Activated T-cell treated with anti-CD3 and anti-CD28 coated beads, Interleukin-2, amount 50 U/mL, for 24 hours (primary cell): ENCODE measurements at regions not wholly inside any gene's neighbourhood (a gene's known extent, or its start where the extent isn't known, plus 50 kb on each side); places are given as distances from the start of the nearest gene placed in this dataset.

Experiments
- DNase-seq: peaks from one replicate; pipeline ENCODE4 v3.0.0-alpha.2; 2020
- H3K27ac Mint-ChIP-seq: 2 replicates; pipeline ENCODE4 v1.8.0; 2020; ENCODE audit warnings: mild to moderate bottlenecking, mixed read lengths
- H3K27me3 Mint-ChIP-seq: 2 replicates; pipeline ENCODE4 v1.8.0; 2020; ENCODE audit warnings: mixed read lengths
- H3K36me3 Mint-ChIP-seq: 2 replicates; pipeline ENCODE4 v1.8.0; 2020; ENCODE audit warnings: low read depth, mixed read lengths
- H3K4me1 Mint-ChIP-seq: 2 replicates; pipeline ENCODE4 v1.8.0; 2020; ENCODE audit warnings: low read depth, mixed read lengths
- H3K4me3 Mint-ChIP-seq: 2 replicates; pipeline ENCODE4 v1.8.0; 2020; ENCODE audit warnings: mild to moderate bottlenecking, moderate library complexity, mixed read lengths
- H3K9me3 Mint-ChIP-seq: 2 replicates; pipeline ENCODE4 v1.8.0; 2020; ENCODE audit warnings: mixed read lengths

GRCh38 chr2:57907411-57907810 is 139.2 kb upstream of the VRK2 start:
- Mint-ChIP-seq H3K27ac (peak overlapping the region; percentile 11), H3K27me3 (no peaks in the 10 kb centered on the region), H3K36me3 (no peaks in the 10 kb centered on the region), H3K4me1 (peaks cover 22% of the 10 kb centered on the region), H3K9me3 (no peaks in the 10 kb centered on the region), H3K4me3 (no peak overlapping the region)
- no peak for DNase-seq

- Mint-ChIP-seq H3K4me3 (no peak overlapping the region), H3K27me3 (no peaks in the 10 kb centered on the region), H3K36me3 (no peaks in the 10 kb centered on the region), H3K27ac (peak overlapping the region; percentile 78), H3K4me1 (peaks cover 22% of the 10 kb centered on the region), H3K9me3 (no peaks in the 10 kb centered on the region)
- DNase-seq, result no peak
Observed at GRCh38 chr2:57908736-57909161, 137.9 kb upstream of the VRK2 start.

- peaks cover 1% of the 10 kb centered on the region for H3K4me1 Mint-ChIP-seq
- H3K27me3 Mint-ChIP-seq, result no peaks in the 10 kb centered on the region
- H3K9me3 Mint-ChIP-seq, result no peaks in the 10 kb centered on the region
- no peak for DNase-seq
- H3K36me3 Mint-ChIP-seq, result no peaks in the 10 kb centered on the region
- no peak overlapping the region for H3K4me3 Mint-ChIP-seq
- no peak overlapping the region for H3K27ac Mint-ChIP-seq
Observed at GRCh38 chr2:57918126-57918525, 128.5 kb upstream of the VRK2 start.

DNA sequence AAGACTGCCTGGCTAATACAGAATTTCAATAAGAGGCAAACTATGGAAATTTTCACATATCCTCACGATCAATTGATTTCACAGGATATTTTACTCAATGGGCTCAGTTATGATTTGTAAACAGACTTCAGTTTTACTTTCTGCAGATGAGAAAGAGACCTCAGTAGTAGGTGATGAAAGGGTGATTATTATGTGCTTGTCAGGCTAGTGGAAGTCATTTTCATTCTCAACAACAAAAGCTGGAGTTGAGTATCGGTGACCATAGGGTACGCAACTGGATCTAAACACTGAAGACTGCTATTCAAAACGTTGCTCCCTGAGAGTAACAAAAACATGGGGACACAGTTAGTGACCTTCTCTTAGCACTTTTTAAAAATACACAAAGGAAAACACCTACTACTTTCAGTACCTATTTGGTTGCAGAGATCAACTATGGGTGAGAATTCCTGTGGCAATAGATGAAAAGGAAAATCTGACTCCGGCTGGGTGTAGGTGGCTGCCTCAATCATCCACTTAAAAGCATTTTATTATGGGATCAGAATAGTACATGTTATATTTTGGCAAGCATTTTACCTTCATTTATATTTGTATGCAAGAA is 126.2 kb upstream of the VRK2 start:
- H3K27ac Mint-ChIP-seq, result no peak overlapping the region
- peaks cover 1% of the 10 kb centered on the region for H3K4me1 Mint-ChIP-seq
- H3K9me3 Mint-ChIP-seq, result no peaks in the 10 kb centered on the region
- H3K4me3 Mint-ChIP-seq, result no peak overlapping the region
- H3K36me3 Mint-ChIP-seq, result no peaks in the 10 kb centered on the region
- no peak for DNase-seq
- H3K27me3 Mint-ChIP-seq, result no peaks in the 10 kb centered on the region

DNA sequence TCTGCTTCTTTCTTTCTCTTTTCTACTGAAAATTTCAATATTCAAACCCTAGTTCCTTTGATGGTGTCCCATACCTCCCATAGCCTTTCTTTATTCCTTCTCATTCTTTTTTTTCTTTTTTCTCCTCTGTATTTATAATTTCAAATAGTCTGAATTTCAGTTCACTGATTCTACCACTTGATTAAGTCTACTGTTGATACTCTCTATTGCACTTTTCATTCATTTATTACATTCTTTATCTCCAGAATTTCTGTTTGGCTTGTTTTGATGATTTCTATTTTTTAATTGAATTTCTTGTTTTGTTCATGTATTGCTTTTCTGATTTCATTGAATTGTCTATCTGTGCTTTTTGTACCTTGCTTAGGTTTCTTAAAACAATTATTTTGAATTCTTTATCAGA is 111.9 kb upstream of the VRK2 start:
- Mint-ChIP-seq H3K9me3 (peaks cover 52% of the 10 kb centered on the region), H3K36me3 (no peaks in the 10 kb centered on the region), H3K4me1 (no peaks in the 10 kb centered on the region)

GRCh38 chr2:57936216-57936615 is 110.4 kb upstream of the VRK2 start:
- Mint-ChIP-seq H3K27ac (no peak overlapping the region), H3K4me3 (no peak overlapping the region), H3K36me3 (no peaks in the 10 kb centered on the region), H3K4me1 (no peaks in the 10 kb centered on the region), H3K9me3 (peaks cover 44% of the 10 kb centered on the region), H3K27me3 (no peaks in the 10 kb centered on the region)
- no peak for DNase-seq

More for the DNA sequence above, 111.9 kb upstream of the VRK2 start:
- no peak for DNase-seq
- no peaks in the 10 kb centered on the region for H3K27me3 Mint-ChIP-seq
- H3K27ac Mint-ChIP-seq, result no peak overlapping the region
- no peak overlapping the region for H3K4me3 Mint-ChIP-seq

DNA sequence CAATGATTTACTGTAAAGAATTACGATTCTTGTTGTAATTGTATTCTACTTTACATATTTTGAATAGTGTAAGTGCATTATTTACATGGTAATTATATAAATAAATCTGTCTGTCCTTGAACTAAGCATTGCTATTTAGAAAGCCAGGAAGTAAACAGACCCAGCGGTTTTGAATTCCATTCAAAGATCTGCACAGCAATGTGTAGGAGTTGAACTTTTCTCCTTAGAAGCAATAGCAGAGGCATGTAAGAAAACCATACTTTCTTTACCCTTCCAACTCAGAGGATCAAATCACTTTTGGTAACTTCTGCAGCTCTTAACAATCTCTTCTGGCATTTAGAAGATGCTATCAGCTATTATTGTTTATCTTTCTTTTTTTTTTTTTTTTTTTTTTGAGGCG is 109.2 kb upstream of the VRK2 start:
- H3K36me3 Mint-ChIP-seq, result no peaks in the 10 kb centered on the region
- no peak overlapping the region for H3K27ac Mint-ChIP-seq
- no peak overlapping the region for H3K4me3 Mint-ChIP-seq
- no peak for DNase-seq
- H3K27me3 Mint-ChIP-seq, result no peaks in the 10 kb centered on the region
- H3K9me3 Mint-ChIP-seq, result peaks cover 39% of the 10 kb centered on the region
- H3K4me1 Mint-ChIP-seq, result no peaks in the 10 kb centered on the region

- no peaks in the 10 kb centered on the region for H3K27me3 Mint-ChIP-seq
- H3K4me1 Mint-ChIP-seq, result no peaks in the 10 kb centered on the region
- no peak overlapping the region for H3K4me3 Mint-ChIP-seq
- no peak for DNase-seq
- no peak overlapping the region for H3K27ac Mint-ChIP-seq
- H3K36me3 Mint-ChIP-seq, result no peaks in the 10 kb centered on the region
- peaks cover 6% of the 10 kb centered on the region for H3K9me3 Mint-ChIP-seq
Observed at GRCh38 chr2:57941816-57942215, 104.8 kb upstream of the VRK2 start.

DNA sequence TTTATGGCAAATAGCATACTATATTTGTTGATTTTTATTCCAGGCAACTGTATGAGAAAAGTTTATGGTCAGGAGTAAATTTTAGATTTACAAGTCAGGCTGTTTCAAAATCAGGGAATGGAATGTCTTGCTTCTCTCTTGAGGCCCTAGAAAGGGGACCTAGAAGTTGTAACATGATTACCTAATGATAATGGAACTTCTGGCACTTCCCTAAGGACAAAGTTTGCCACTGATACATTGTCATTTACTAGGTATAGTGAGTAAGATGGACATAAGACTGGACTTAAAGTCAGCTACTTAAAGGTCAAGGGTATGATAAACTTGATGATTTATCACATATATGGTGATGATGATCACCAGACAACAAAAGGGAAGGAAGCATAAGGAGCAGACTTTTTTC is 103.3 kb upstream of the VRK2 start:
- Mint-ChIP-seq H3K4me3 (no peak overlapping the region), H3K27me3 (no peaks in the 10 kb centered on the region), H3K9me3 (peaks cover 2% of the 10 kb centered on the region), H3K4me1 (no peaks in the 10 kb centered on the region), H3K27ac (no peak overlapping the region), H3K36me3 (no peaks in the 10 kb centered on the region)
- no peak for DNase-seq

DNA sequence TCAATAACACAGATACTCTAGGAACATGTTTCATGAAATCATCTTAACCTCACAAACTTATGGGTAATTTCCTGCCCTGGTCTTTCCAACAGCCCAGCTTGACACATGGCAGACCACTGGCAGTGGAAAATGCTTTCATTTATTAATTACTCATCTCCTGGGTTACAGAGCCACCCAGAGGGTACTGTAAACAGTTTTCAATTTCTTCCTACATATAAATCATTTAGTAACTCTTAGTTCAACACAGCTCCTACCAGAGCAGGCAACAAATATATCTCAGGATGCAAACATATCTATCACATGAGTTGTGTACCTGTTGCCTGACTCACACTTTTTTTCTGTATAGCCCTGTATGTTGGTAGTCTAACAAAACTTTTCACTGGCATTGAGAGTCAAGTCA is 99.2 kb upstream of the VRK2 start:
- H3K36me3 Mint-ChIP-seq, result no peaks in the 10 kb centered on the region
- no peak overlapping the region for H3K27ac Mint-ChIP-seq
- DNase-seq, result no peak
- no peaks in the 10 kb centered on the region for H3K9me3 Mint-ChIP-seq
- no peak overlapping the region for H3K4me3 Mint-ChIP-seq
- no peaks in the 10 kb centered on the region for H3K27me3 Mint-ChIP-seq
- H3K4me1 Mint-ChIP-seq, result no peaks in the 10 kb centered on the region

GRCh38 chr2:57954020-57954419 is 92.6 kb upstream of the VRK2 start:
- Mint-ChIP-seq H3K27ac (no peak overlapping the region), H3K27me3 (no peaks in the 10 kb centered on the region), H3K4me1 (no peaks in the 10 kb centered on the region), H3K9me3 (no peaks in the 10 kb centered on the region), H3K4me3 (no peak overlapping the region), H3K36me3 (no peaks in the 10 kb centered on the region)
- DNase-seq, result no peak

DNA sequence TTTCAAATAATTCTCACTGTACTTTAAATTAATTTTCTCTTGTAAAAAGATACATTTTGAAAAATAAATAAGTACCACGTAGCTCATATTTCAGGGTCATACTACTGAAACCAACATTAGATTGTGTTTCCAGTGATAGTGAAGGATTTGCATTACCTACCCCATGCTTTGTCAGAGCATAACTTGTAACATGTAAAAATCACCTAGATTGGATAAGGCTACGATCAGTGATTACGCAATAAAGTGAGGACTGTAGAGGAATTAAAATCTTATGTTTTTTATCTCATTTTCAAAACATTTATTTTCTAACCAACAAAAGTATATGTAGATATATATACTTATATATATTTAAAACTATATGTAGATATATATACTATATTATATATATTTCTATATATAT is 89.4 kb upstream of the VRK2 start:
- DNase-seq, result no peak
- no peak overlapping the region for H3K4me3 Mint-ChIP-seq
- H3K27me3 Mint-ChIP-seq, result no peaks in the 10 kb centered on the region
- H3K27ac Mint-ChIP-seq, result no peak overlapping the region
- no peaks in the 10 kb centered on the region for H3K36me3 Mint-ChIP-seq
- H3K9me3 Mint-ChIP-seq, result no peaks in the 10 kb centered on the region
- no peaks in the 10 kb centered on the region for H3K4me1 Mint-ChIP-seq

- H3K4me1 Mint-ChIP-seq, result no peaks in the 10 kb centered on the region
- no peak for DNase-seq
- no peaks in the 10 kb centered on the region for H3K9me3 Mint-ChIP-seq
- no peak overlapping the region for H3K27ac Mint-ChIP-seq
- no peaks in the 10 kb centered on the region for H3K27me3 Mint-ChIP-seq
- no peaks in the 10 kb centered on the region for H3K36me3 Mint-ChIP-seq
- H3K4me3 Mint-ChIP-seq, result no peak overlapping the region
Observed at GRCh38 chr2:57959390-57959789, 87.2 kb upstream of the VRK2 start.

DNA sequence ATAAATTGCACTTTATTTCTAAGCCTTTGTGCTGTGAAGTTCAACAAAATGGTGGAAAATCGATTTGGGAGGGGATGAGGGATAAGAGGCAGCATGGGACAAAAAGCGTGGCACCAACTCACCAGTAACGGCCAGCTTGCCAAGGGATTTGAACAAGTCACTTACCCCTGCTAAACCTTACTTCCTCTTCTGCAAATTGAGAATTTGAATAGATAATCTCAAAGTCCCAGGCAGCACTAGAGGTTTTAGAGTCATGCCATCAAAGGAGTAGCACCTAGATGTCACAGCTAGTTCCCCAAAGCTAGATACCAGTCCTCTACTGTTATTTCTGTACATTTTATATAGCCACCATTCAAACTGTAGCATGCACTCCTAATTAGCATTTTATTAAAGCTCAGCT is 83.7 kb upstream of the VRK2 start:
- no peak overlapping the region for H3K4me3 Mint-ChIP-seq
- no peak for DNase-seq
- H3K27me3 Mint-ChIP-seq, result no peaks in the 10 kb centered on the region
- H3K27ac Mint-ChIP-seq, result no peak overlapping the region
- H3K9me3 Mint-ChIP-seq, result no peaks in the 10 kb centered on the region
- no peaks in the 10 kb centered on the region for H3K36me3 Mint-ChIP-seq
- H3K4me1 Mint-ChIP-seq, result no peaks in the 10 kb centered on the region

DNA sequence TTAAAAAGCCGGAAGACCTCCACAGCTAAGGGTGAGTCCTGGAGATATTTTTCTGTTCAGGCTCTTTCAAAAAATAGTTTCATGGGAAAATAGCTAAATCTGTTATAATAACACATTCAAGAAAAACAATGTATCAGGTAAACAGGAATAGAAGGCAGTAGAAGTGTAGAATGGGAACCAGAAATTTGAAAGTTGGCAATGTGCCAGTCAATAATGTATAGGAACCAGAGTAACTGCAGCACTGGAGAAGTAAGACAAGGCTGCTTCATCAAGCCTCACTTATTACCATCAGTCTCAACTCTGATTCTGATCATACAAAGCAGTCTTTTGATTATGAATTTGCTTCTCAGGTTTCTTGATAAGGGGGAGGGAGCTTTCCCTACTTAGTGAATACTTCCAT is 81.4 kb upstream of the VRK2 start:
- no peaks in the 10 kb centered on the region for H3K9me3 Mint-ChIP-seq
- no peak overlapping the region for H3K4me3 Mint-ChIP-seq
- H3K27me3 Mint-ChIP-seq, result no peaks in the 10 kb centered on the region
- no peaks in the 10 kb centered on the region for H3K4me1 Mint-ChIP-seq
- H3K27ac Mint-ChIP-seq, result no peak overlapping the region
- DNase-seq, result no peak
- H3K36me3 Mint-ChIP-seq, result no peaks in the 10 kb centered on the region

DNA sequence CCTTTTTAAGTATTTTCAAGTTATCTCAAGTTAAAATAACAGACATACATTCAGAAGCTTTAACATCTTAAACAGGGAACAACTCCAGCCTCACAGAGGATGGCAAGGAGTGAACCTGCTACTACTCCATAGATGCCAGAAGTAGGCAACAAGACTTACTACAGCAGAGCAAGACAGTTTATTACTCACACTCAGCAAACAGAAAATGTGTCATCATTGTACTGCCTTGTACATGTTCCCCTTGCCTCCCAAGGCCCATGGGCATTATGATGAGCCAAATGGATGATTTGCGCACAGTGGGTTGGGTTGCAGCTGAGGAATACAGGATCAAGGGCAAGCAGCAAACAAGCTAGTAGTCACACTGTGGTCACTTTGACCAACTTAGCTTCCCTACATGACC is 80.6 kb upstream of the VRK2 start:
- DNase-seq, result no peak
- Mint-ChIP-seq H3K9me3 (no peaks in the 10 kb centered on the region), H3K4me3 (no peak overlapping the region), H3K27me3 (no peaks in the 10 kb centered on the region), H3K4me1 (no peaks in the 10 kb centered on the region), H3K36me3 (no peaks in the 10 kb centered on the region), H3K27ac (no peak overlapping the region)
